ENCODE measurements at regions not wholly inside any gene's neighbourhood (a gene's known extent, or its start where the extent isn't known, plus 50 kb on each side); places are given as distances from the start of the nearest gene placed in this dataset.

- no peak for DNase-seq (ENCODE audit: low spot score)
Measured at GRCh38 chr4:164701665-164702064, 52.3 kb upstream of the SMIM31 start.

All from AG08395 (cell line).